A673 (cell line): ENCODE measurements at regions not wholly inside any gene's neighbourhood (a gene's known extent, or its start where the extent isn't known, plus 50 kb on each side); places are given as distances from the start of the nearest gene placed in this dataset.

Experiments used
- BruUV-seq: library from RNA; stranded (reverse); fragments of 400-500 nt; replicated peaks from 2 replicates; lab custom pipeline; 2021; lab: Mats Ljungman, UMichigan
- CTCF ChIA-PET: fragments of 300-600 bp; sonication (Branson Sonifier 250); formaldehyde crosslinking; loops from one replicate; lab custom pipeline; 2022; ENCODE audit warnings: antibody characterized with exemption; lab: Charles Lee
- POLR2A ChIA-PET: fragments of 300-600 bp; sonication (Branson Sonifier 250); formaldehyde crosslinking; loops from one replicate; lab custom pipeline; 2022; ENCODE audit warnings: antibody characterized with exemption; ENCODE audit not compliant: low non-redundant PET; lab: Charles Lee
- DNase-seq: peaks from one replicate; pipeline ENCODE4 v3.0.0-alpha.2; 2015; ENCODE audit warnings: low spot score
- H3K27ac ChIP-seq: fragments of 200-600 bp; sonication (generic); 2 replicates; pipeline ENCODE4 v1.5.1; 2016; ENCODE audit warnings: mixed run types, low read depth, mild to moderate bottlenecking, mixed read lengths, antibody characterized with exemption, low read length; ENCODE audit not compliant: poor library complexity, severe bottlenecking
- H3K27me3 ChIP-seq: fragments of 200-600 bp; sonication (generic); replicated peaks from 2 replicates; pipeline ENCODE4 v1.6.1; 2017; ENCODE audit warnings: mixed run types, low read depth, mild to moderate bottlenecking, mixed read lengths, antibody characterized with exemption, low read length; ENCODE audit not compliant: insufficient read depth, poor library complexity
- H3K36me3 ChIP-seq: fragments of 200-600 bp; sonication (generic); 2 replicates; pipeline ENCODE4 v1.6.1; 2016; ENCODE audit warnings: mixed run types, mild to moderate bottlenecking, mixed read lengths, antibody characterized with exemption, low read length; ENCODE audit not compliant: insufficient read depth, poor library complexity, severe bottlenecking
- H3K4me1 ChIP-seq: fragments of 200-600 bp; sonication (generic); 2 replicates; pipeline ENCODE4 v1.6.1; 2017; ENCODE audit warnings: mixed run types, mild to moderate bottlenecking, mixed read lengths, antibody characterized with exemption, low read length; ENCODE audit not compliant: insufficient read depth, poor library complexity, severe bottlenecking
- H3K4me3 ChIP-seq: fragments of 200-600 bp; sonication (generic); 2 replicates; pipeline ENCODE4 v1.5.1; 2016; ENCODE audit warnings: low read depth, mixed run types, mild to moderate bottlenecking, mixed read lengths, low read length; ENCODE audit not compliant: poor library complexity, severe bottlenecking
- H3K9me3 ChIP-seq: fragments of 200-600 bp; sonication (generic); 2 replicates; pipeline ENCODE4 v1.6.1; 2016; ENCODE audit warnings: mixed run types, low read depth, mild to moderate bottlenecking, mixed read lengths, antibody characterized with exemption, low read length; ENCODE audit not compliant: poor library complexity, severe bottlenecking
- EZH2 ChIP-seq: fragments of 200-600 bp; sonication (generic); IDR thresholded peaks from 2 replicates; pipeline ENCODE4 v1.6.1; 2017; ENCODE audit warnings: borderline replicate concordance, low read depth, mild to moderate bottlenecking, mixed read lengths, antibody characterized with exemption, low read length; ENCODE audit not compliant: poor library complexity, severe bottlenecking
- intact Hi-C: fragments of 100-400 bp; cut with micrococcal nuclease; formaldehyde crosslinking; loops from one replicate; pipeline ENCODE4 v1.10.0; 2022; ENCODE audit not compliant: unreplicated experiment
- TF ChIP-seq, protein P1 (sequence below): fragments of 300-800, 200-600 bp; sonication (generic); conservative IDR thresholded peaks from 2 replicates; pipeline ENCODE4 v1.5.1; 2017; ENCODE audit warnings: low read depth, mild to moderate bottlenecking, antibody characterized with exemption, low read length, moderate library complexity, mixed read lengths

DNA sequence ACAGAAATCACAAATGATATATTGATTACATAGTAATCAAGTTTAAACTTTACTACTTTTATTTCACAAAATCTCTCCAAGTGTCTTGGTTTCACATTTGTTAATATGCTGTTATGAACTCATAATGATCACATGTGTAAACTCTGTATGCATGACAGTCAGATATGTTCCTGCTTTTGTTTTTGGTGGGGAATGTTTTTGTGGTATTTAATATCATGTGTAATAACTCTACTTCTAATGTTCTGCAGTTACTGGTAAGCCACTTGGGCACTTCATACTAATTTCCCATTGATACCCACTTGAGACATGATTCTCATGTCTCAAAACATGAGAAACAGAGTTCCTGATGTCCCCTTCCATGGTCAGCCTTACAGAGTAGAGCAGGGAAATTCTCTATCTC is 109.1 kb upstream of the INHBA start:
- no peaks in the 10 kb centered on the region for H3K36me3 ChIP-seq
- H3K4me3 ChIP-seq = no peak overlapping the region
- H3K27me3 ChIP-seq = no peaks in the 10 kb centered on the region
- no peak for DNase-seq
- ChIA-PET CTCF (no interaction called here), POLR2A (no interaction called here)
- H3K4me1 ChIP-seq = peaks cover 9% of the 10 kb centered on the region
- no peak overlapping the region for H3K27ac ChIP-seq
- BruUV-seq = no TSS peak
- TF ChIP-seq, protein P1, sequence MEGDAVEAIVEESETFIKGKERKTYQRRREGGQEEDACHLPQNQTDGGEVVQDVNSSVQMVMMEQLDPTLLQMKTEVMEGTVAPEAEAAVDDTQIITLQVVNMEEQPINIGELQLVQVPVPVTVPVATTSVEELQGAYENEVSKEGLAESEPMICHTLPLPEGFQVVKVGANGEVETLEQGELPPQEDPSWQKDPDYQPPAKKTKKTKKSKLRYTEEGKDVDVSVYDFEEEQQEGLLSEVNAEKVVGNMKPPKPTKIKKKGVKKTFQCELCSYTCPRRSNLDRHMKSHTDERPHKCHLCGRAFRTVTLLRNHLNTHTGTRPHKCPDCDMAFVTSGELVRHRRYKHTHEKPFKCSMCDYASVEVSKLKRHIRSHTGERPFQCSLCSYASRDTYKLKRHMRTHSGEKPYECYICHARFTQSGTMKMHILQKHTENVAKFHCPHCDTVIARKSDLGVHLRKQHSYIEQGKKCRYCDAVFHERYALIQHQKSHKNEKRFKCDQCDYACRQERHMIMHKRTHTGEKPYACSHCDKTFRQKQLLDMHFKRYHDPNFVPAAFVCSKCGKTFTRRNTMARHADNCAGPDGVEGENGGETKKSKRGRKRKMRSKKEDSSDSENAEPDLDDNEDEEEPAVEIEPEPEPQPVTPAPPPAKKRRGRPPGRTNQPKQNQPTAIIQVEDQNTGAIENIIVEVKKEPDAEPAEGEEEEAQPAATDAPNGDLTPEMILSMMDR = no peak
- no peak for TF ChIP-seq EZH2
- intact Hi-C loops = no loop called here
- H3K9me3 ChIP-seq = no peaks in the 10 kb centered on the region

DNA sequence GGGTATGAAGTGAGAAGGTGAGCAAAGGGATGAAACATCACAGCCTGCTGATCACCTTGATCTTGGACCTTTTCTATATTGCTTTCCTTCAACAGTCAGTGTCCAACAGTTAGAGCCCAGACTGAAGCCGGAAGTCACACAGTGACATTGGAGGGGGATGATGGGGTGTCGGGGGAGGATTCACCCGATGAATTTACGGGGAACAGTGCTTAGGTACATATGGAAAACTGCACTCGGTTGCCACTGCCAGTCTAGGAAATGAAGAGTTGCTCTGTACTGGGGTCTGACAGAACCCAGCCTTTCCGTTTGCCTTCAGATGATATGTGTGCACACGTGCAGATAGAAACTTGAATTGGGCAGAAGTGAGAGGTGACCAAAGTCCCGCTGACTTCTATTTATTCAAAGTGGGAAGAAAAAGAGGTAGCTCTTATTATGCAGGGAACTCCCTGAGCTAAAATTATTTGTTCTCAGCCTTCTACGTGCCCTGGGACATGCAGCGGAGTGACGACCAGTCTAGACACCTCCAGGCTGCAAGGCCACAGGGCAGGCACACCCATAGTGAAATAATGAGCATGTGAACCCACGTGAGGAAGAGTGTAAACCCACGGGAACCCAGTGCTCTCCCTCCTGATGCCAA is 107.2 kb upstream of the INHBA start:
- no peaks in the 10 kb centered on the region for H3K4me1 ChIP-seq
- no peaks in the 10 kb centered on the region for H3K9me3 ChIP-seq
- intact Hi-C loops = no loop called here
- ChIA-PET POLR2A (interaction anchor here (0.6 kb wide), 1 partner anchor 53 kb away, joined by 3 read pairs; no protein-coding TSS in a partner anchor), CTCF (interaction anchor here (0.8 kb wide), 1 partner anchor 117 kb away, joined by 13 read pairs; no protein-coding TSS in a partner anchor)
- BruUV-seq = no TSS peak
- H3K4me3 ChIP-seq = no peak overlapping the region
- H3K27ac ChIP-seq = no peak overlapping the region
- no peaks in the 10 kb centered on the region for H3K36me3 ChIP-seq
- TF ChIP-seq, protein P1 = no peak
- TF ChIP-seq EZH2 = no peak
- DNase-seq = no peak
- H3K27me3 ChIP-seq = no peaks in the 10 kb centered on the region

DNA sequence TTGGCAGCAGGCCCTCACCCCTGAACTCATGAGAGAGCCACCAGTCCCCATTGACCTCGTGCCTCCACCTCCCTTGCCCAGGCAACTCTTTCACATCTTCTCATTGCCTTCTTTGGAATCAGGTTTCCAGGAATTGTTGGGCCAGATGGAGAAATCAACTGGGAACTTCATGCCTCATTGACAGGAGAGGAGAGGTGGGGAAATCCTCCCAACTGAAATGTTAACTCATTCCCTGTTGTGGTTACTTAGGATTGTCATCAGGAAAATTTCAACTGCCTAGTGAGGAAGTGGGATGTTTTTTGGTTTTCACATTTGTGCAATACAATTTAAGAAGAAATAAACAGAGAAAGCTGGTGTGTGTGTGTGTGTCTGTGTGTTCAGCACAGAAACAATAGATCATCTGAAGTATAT is 106.6 kb upstream of the INHBA start:
- Histone ChIP-seq H3K36me3 (no peaks in the 10 kb centered on the region), H3K9me3 (no peaks in the 10 kb centered on the region), H3K4me1 (no peaks in the 10 kb centered on the region), H3K27me3 (no peaks in the 10 kb centered on the region), H3K27ac (no peak overlapping the region), H3K4me3 (no peak overlapping the region)
- no peak for TF ChIP-seq EZH2
- TF ChIP-seq, protein P1 = no peak
- ChIA-PET POLR2A (no interaction called here), CTCF (no interaction called here)
- no peak for DNase-seq
- intact Hi-C loops = no loop called here
- no TSS peak for BruUV-seq
